IMR-90 (cell line): ENCODE measurements at regions not wholly inside any gene's neighbourhood (a gene's known extent, or its start where the extent isn't known, plus 50 kb on each side); places are given as distances from the start of the nearest gene placed in this dataset.

ENCODE experiments used
- ATAC-seq: fragments of 200-7000 bp; cut with Tn5 transposase; 2 replicates; pipeline ENCODE4 v1.9.1; 2020; ENCODE audit warnings: low read depth, mild to moderate bottlenecking, moderate library complexity
- BruUV-seq: library from RNA; stranded (reverse); fragments of 400-500 nt; replicated peaks from 2 replicates; lab custom pipeline; 2021; lab: Mats Ljungman, UMichigan
- CTCF ChIA-PET: fragments of 300-600 bp; formaldehyde crosslinking; extraction: SDS; loops from one replicate; lab custom pipeline; 2021; ENCODE audit warnings: antibody characterized with exemption; lab: Yijun Ruan, JAX
- POLR2A ChIA-PET: fragments of 300-600 bp; sonication (Branson Sonifier 250); formaldehyde crosslinking; loops from one replicate; lab custom pipeline; 2022; ENCODE audit warnings: antibody characterized with exemption; ENCODE audit not compliant: unreplicated experiment; lab: Charles Lee
- DNase-seq: peaks from one replicate; pipeline ENCODE4 v3.0.0; 2013
- H2AFZ ChIP-seq: replicated peaks from 2 replicates; pipeline ENCODE3; 2013; ENCODE audit warnings: low read length, mild to moderate bottlenecking; ENCODE audit not compliant: poor library complexity
- H2AK5ac ChIP-seq: 2 replicates; pipeline ENCODE4 v1.6.1; 2013; ENCODE audit warnings: low read depth, low read length, inconsistent platforms
- H2AK9ac ChIP-seq: replicated peaks from 2 replicates; pipeline ENCODE3; 2013; ENCODE audit warnings: mild to moderate bottlenecking, low read depth, low read length, moderate library complexity; ENCODE audit not compliant: poor library complexity
- H2BK120ac ChIP-seq: 2 replicates; pipeline ENCODE4 v1.6.1; 2013; ENCODE audit warnings: low read depth, low read length, inconsistent platforms
- H2BK15ac ChIP-seq: 3 replicates; pipeline ENCODE4 v1.6.1; 2013; ENCODE audit warnings: low read depth, low read length, inconsistent platforms
- H2BK20ac ChIP-seq: 2 replicates; pipeline ENCODE4 v1.6.1; 2013; ENCODE audit warnings: low read depth, mild to moderate bottlenecking, inconsistent platforms, low read length, moderate library complexity
- H2BK5ac ChIP-seq: 2 replicates; pipeline ENCODE4 v1.6.1; 2013; ENCODE audit warnings: mild to moderate bottlenecking, low read depth, low read length, inconsistent platforms; ENCODE audit not compliant: poor library complexity, severe bottlenecking
- H3K14ac ChIP-seq: replicated peaks from 2 replicates; pipeline ENCODE4 v1.6.1; 2013; ENCODE audit warnings: low read depth, low read length, inconsistent platforms
- H3K18ac ChIP-seq: 2 replicates; pipeline ENCODE4 v1.6.1; 2013; ENCODE audit warnings: low read depth, low read length, control low read depth
- H3K23ac ChIP-seq: 2 replicates; pipeline ENCODE4 v1.6.1; 2013; ENCODE audit warnings: low read depth, low read length, inconsistent platforms
- H3K27ac ChIP-seq: 2 replicates; pipeline ENCODE4 v1.5.1; 2013; ENCODE audit warnings: mild to moderate bottlenecking, control low read depth, low read length; ENCODE audit not compliant: insufficient read depth
- H3K27me3 ChIP-seq: 2 replicates; pipeline ENCODE4 v1.6.1; 2013; ENCODE audit warnings: low read length; ENCODE audit not compliant: control insufficient read depth, insufficient read depth
- H3K36me3 ChIP-seq: 2 replicates; pipeline ENCODE4 v1.6.1; 2013; ENCODE audit warnings: low read length, mixed read lengths; ENCODE audit not compliant: control insufficient read depth, insufficient read depth
- H3K4ac ChIP-seq: 2 replicates; pipeline ENCODE4 v1.6.1; 2013; ENCODE audit warnings: low read depth, low read length, inconsistent platforms
- H3K4me1 ChIP-seq: 2 replicates; pipeline ENCODE4 v1.6.1; 2013; ENCODE audit warnings: low read length, mixed read lengths; ENCODE audit not compliant: control insufficient read depth, insufficient read depth
- H3K4me2 ChIP-seq: 2 replicates; pipeline ENCODE4 v1.6.1; 2013; ENCODE audit warnings: low read depth, mild to moderate bottlenecking, control low read depth, low read length, moderate library complexity
- H3K4me3 ChIP-seq: 2 replicates; pipeline ENCODE4 v1.5.1; 2013; ENCODE audit warnings: low read depth, mild to moderate bottlenecking, control low read depth, low read length, moderate library complexity; ENCODE audit not compliant: insufficient read depth
- H3K56ac ChIP-seq: 2 replicates; pipeline ENCODE4 v1.6.1; 2013; ENCODE audit warnings: low read length, inconsistent platforms; ENCODE audit not compliant: insufficient read depth; ENCODE audit errors: extremely low read depth
- H3K79me1 ChIP-seq, 2 experiments: 2 replicates each; pipeline ENCODE4 v1.6.1; 2013; ENCODE audit warnings: low read length in 2 of 2, inconsistent platforms in 1 of 2, low read depth in 1 of 2
- H3K9ac ChIP-seq: 2 replicates; pipeline ENCODE4 v1.6.1; 2013; ENCODE audit warnings: low read depth, low read length, control low read depth
- H3K9me1 ChIP-seq: 2 replicates; pipeline ENCODE4 v1.6.1; 2013; ENCODE audit warnings: low read length, inconsistent platforms; ENCODE audit not compliant: insufficient read depth
- H3K9me3 ChIP-seq: 2 replicates; pipeline ENCODE4 v1.6.1; 2013; ENCODE audit warnings: low read length; ENCODE audit not compliant: control insufficient read depth, insufficient read depth
- H4K20me1 ChIP-seq: 2 replicates; pipeline ENCODE4 v1.6.1; 2013; ENCODE audit warnings: low read length, inconsistent platforms; ENCODE audit not compliant: insufficient read depth
- H4K5ac ChIP-seq: 2 replicates; pipeline ENCODE4 v1.6.1; 2013; ENCODE audit warnings: mild to moderate bottlenecking, low read depth, low read length, control low read depth
- H4K8ac ChIP-seq, 2 experiments: 2 replicates each; pipeline ENCODE4 v1.6.1; 2013; ENCODE audit warnings: low read depth in 2 of 2, low read length in 2 of 2, control low read depth in 1 of 2, inconsistent platforms in 1 of 2
- H4K91ac ChIP-seq: 2 replicates; pipeline ENCODE4 v1.6.1; 2013; ENCODE audit warnings: low read depth, low read length, inconsistent platforms; ENCODE audit not compliant: insufficient read depth
- BHLHE40 ChIP-seq: fragments of 150-350 bp; IDR thresholded peaks from 2 replicates; pipeline ENCODE4 v1.6.1; 2016; ENCODE audit warnings: mild to moderate bottlenecking, low read depth, low read length
- CEBPB ChIP-seq: IDR thresholded peaks from 2 replicates; pipeline ENCODE4 v1.6.1; 2012; ENCODE audit warnings: low read depth, low read length, improper control_type of control experiment
- CHD1 ChIP-seq: IDR thresholded peaks from 2 replicates; pipeline ENCODE4 v1.6.1; 2012; ENCODE audit warnings: low read depth, low read length, improper control_type of control experiment
- CTCF ChIP-seq: conservative IDR thresholded peaks from 2 replicates; pipeline ENCODE4 v1.5.1; 2012; ENCODE audit warnings: mild to moderate bottlenecking, low read depth, low read length, improper control_type of control experiment
- ELK1 ChIP-seq: fragments of 150-350 bp; IDR thresholded peaks from 2 replicates; pipeline ENCODE4 v1.6.1; 2016; ENCODE audit warnings: low read depth, mild to moderate bottlenecking, low read length, moderate library complexity, borderline replicate concordance
- FOS ChIP-seq: fragments of 150-350 bp; IDR thresholded peaks from 2 replicates; pipeline ENCODE4 v1.6.1; 2016; ENCODE audit warnings: low read depth, low read length
- MAZ ChIP-seq: IDR thresholded peaks from 2 replicates; pipeline ENCODE4 v1.6.1; 2012; ENCODE audit warnings: low read depth, mild to moderate bottlenecking, low read length, improper control_type of control experiment, moderate library complexity, borderline replicate concordance
- MXI1 ChIP-seq: IDR thresholded peaks from 2 replicates; pipeline ENCODE4 v1.6.1; 2012; ENCODE audit warnings: low read depth, mild to moderate bottlenecking, low read length, moderate library complexity, borderline replicate concordance
- NFE2L2 ChIP-seq: fragments of 150-350 bp; IDR thresholded peaks from 2 replicates; pipeline ENCODE4 v1.6.1; 2016; ENCODE audit warnings: low read depth, mild to moderate bottlenecking, low read length
- POLR2A ChIP-seq: IDR thresholded peaks from 2 replicates; pipeline ENCODE4 v1.6.1; 2012; ENCODE audit warnings: mild to moderate bottlenecking, low read depth, low read length
- RAD21 ChIP-seq: IDR thresholded peaks from 2 replicates; pipeline ENCODE4 v1.6.1; 2012; ENCODE audit warnings: low read length, improper control_type of control experiment
- RCOR1 ChIP-seq: IDR thresholded peaks from 2 replicates; pipeline ENCODE4 v1.6.1; 2012; ENCODE audit warnings: mild to moderate bottlenecking, low read length, improper control_type of control experiment; ENCODE audit not compliant: insufficient replicate concordance
- SMC3 ChIP-seq: fragments of 150-350 bp; IDR thresholded peaks from 2 replicates; pipeline ENCODE4 v1.6.1; 2016; ENCODE audit warnings: low read depth, mild to moderate bottlenecking, antibody characterized with exemption, low read length, moderate library complexity
- WGBS, 2 experiments: methylation state at CpG; one replicate each; pipeline versions ENCODE4 v1.1.5 to v1.1.7; 2013; ENCODE audit warnings: missing lambda C conversion rate in 2 of 2; ENCODE audit not compliant: insufficient read length in 1 of 2; ENCODE audit errors: extremely low coverage in 2 of 2; 5-methylcytosine and 5-hydroxymethylcytosine counted together
- dilution Hi-C: fragments of 300-500 bp; cut with HindIII; formaldehyde crosslinking; loops from one replicate; pipeline ENCODE4 v1.14.3; 2018; ENCODE audit warnings: low sequenced_read_pairs; ENCODE audit not compliant: unreplicated experiment
- in situ Hi-C: fragments of 300-500 bp; cut with MboI; formaldehyde crosslinking; loops from 3 replicates; pipeline ENCODE4 v1.14.3; 2019; ENCODE audit warnings: low sequenced_read_pairs, inconsistent platforms, mixed read lengths
- intact Hi-C: fragments of 100-400 bp; cut with micrococcal nuclease; formaldehyde crosslinking; loops from 2 replicates; pipeline ENCODE4 v1.10.0; 2022

GRCh38 chr2:147553775-147554271, 291.0 kb upstream of the ACVR2A start:
- Histone ChIP-seq H4K8ac (no peak overlapping the region), H3K9ac (no peak overlapping the region), H3K27ac (no peak overlapping the region), H2BK20ac (no peak overlapping the region), H3K36me3 (no peaks in the 10 kb centered on the region), H3K23ac (no peak overlapping the region), H3K79me1 (no peaks in the 10 kb centered on the region), H3K14ac (no peak overlapping the region), H3K27me3 (no peaks in the 10 kb centered on the region), H3K4me3 (no peak overlapping the region), H2AK9ac (no peak overlapping the region), H3K56ac (no peak overlapping the region), H4K5ac (no peak overlapping the region), H3K9me1 (no peaks in the 10 kb centered on the region), H3K18ac (no peak overlapping the region), H2BK15ac (no peak overlapping the region), H3K4me1 (no peaks in the 10 kb centered on the region), H4K20me1 (no peaks in the 10 kb centered on the region), H4K91ac (no peak overlapping the region), H2AK5ac (no peak overlapping the region), H2AFZ (no peak overlapping the region), H3K4me2 (no peak overlapping the region), H3K4ac (no peak overlapping the region), H3K9me3 (no peaks in the 10 kb centered on the region; the same call in 1 of the 2 replicates), H2BK5ac (no peak overlapping the region), H2BK120ac (no peak overlapping the region)
- CTCF ChIA-PET = no interaction called here
- no TSS peak for BruUV-seq
- in situ Hi-C loops = no loop called here
- POLR2A ChIA-PET = no interaction called here
- dilution Hi-C loops = no loop called here
- intact Hi-C loops = no loop called here
- WGBS, 2 experiments = no CpG with 5 or more reads among the region's 6 CpGs
- TF ChIP-seq SMC3 (no peak), CEBPB (no peak), FOS (no peak), POLR2A (no peak), BHLHE40 (no peak), NFE2L2 (no peak), CTCF (no peak), ELK1 (no peak), RCOR1 (no peak), RAD21 (no peak), MXI1 (no peak), CHD1 (no peak), MAZ (no peak)
- no peak for DNase-seq
- ATAC-seq = no peak
